HG03159 (cell line): ENCODE measurements at regions not wholly inside any gene's neighbourhood (a gene's known extent, or its start where the extent isn't known, plus 50 kb on each side); places are given as distances from the start of the nearest gene placed in this dataset.
"Not testable (repeated sequence)": the region's sequence is repeated elsewhere in the genome, so short reads cannot be mapped to it uniquely, and the experiment has no call there.

Experiments
- ATAC-seq: cut with Tn5 transposase; IDR thresholded peaks from one replicate; pipeline ENCODE4 v1.9.1; 2021; ENCODE audit warnings: mild to moderate bottlenecking, moderate library complexity; ENCODE audit not compliant: unreplicated experiment

GRCh38 chr12:69027411-69027881 lies 94.5 kb upstream of the CPM start:
- ATAC-seq, result no peak

- no peak for ATAC-seq
Observed at GRCh38 chr12:69028941-69029729, 96.2 kb upstream of the CPM start.

GRCh38 chr12:69030321-69030720 lies 97.3 kb upstream of the CPM start:
- ATAC-seq, result no peak

- ATAC-seq, result no peak
Observed at GRCh38 chr12:69036533-69036932, 103.6 kb upstream of the CPM start.

GRCh38 chr12:69036999-69037398 lies 104.0 kb upstream of the CPM start:
- no peak for ATAC-seq

GRCh38 chr12:69039911-69040310 lies 106.9 kb upstream of the CPM start:
- ATAC-seq, result no peak

- ATAC-seq, result no peak
Observed at GRCh38 chr12:69042557-69042956, 109.6 kb upstream of the CPM start.

GRCh38 chr12:69042970-69043369 lies 110.0 kb upstream of the CPM start:
- no peak for ATAC-seq

- ATAC-seq, result no peak
Observed at GRCh38 chr12:69044887-69045286, 111.9 kb upstream of the CPM start.

GRCh38 chr12:69045430-69045829 lies 112.5 kb upstream of the CPM start:
- ATAC-seq, result no peak

GRCh38 chr12:69046363-69046762 lies 113.4 kb upstream of the CPM start:
- no peak for ATAC-seq

GRCh38 chr12:69046920-69047319 lies 113.9 kb upstream of the CPM start:
- ATAC-seq, result no peak

GRCh38 chr12:69047990-69048389 lies 115.0 kb upstream of the CPM start:
- no peak for ATAC-seq

- ATAC-seq, result not testable (repeated sequence)
Observed at GRCh38 chr12:69049855-69050254, 116.9 kb upstream of the CPM start.

- peak; percentile 53 for ATAC-seq
Observed at GRCh38 chr12:69052613-69053408, 119.8 kb upstream of the CPM start.

- no peak for ATAC-seq
Observed at GRCh38 chr12:69054343-69055056, 121.5 kb upstream of the CPM start.

- ATAC-seq, result no peak
Observed at GRCh38 chr12:69055280-69055679, 122.3 kb upstream of the CPM start.

GRCh38 chr12:69055706-69056105 lies 122.7 kb upstream of the CPM start:
- no peak for ATAC-seq

GRCh38 chr12:69056743-69057515 lies 124.0 kb upstream of the CPM start:
- ATAC-seq, result no peak

- ATAC-seq, result no peak
Observed at GRCh38 chr12:69057742-69058141, 124.8 kb upstream of the CPM start.
